ENCODE measurements at regions not wholly inside any gene's neighbourhood (a gene's known extent, or its start where the extent isn't known, plus 50 kb on each side); places are given as distances from the start of the nearest gene placed in this dataset.
"Not testable (repeated sequence)": the region's sequence is repeated elsewhere in the genome, so short reads cannot be mapped to it uniquely, and the experiment has no call there.

DNA sequence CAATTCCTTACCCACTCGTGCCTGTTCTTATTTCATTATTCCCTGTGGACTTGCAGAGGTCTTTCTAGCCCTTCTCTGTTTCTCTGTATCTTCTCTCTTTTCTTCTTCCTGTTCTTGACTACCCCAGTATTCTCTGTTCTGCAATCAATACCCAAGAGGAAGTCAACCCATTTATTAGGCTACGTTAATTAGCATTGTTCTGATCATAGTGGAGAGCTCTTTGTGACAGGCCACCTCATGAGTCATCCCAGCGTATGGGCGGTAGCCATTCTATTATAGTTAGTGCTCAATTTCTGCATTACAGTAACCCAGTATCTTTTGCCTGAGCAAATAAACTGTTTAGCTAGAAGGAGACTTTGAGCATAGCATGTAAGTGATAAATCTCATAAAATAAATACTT is 259.5 kb upstream of the GRM7 start:
- DNase-seq (ENCODE audit: extremely low read depth, low read depth) = no peak

DNA sequence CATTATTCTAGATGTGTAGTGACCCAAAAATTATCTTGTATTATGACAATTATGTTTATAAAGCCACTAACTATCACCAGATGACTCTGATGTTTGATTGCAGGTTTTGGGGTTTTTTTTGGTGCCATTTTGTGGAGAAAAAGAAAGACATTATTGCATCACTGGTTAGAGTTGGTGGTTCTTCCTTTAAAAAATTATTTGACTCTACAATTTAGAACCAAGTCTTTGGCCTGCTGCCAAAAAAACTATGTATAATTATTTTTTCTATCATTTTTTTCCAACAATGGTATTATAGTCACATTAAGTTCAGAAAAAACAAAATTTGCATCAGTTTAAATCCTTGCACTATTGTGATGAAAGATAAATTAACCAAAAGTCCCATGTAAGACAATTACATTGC is 258.6 kb upstream of the GRM7 start:
- no peak for DNase-seq (ENCODE audit: extremely low read depth, low read depth)

DNA sequence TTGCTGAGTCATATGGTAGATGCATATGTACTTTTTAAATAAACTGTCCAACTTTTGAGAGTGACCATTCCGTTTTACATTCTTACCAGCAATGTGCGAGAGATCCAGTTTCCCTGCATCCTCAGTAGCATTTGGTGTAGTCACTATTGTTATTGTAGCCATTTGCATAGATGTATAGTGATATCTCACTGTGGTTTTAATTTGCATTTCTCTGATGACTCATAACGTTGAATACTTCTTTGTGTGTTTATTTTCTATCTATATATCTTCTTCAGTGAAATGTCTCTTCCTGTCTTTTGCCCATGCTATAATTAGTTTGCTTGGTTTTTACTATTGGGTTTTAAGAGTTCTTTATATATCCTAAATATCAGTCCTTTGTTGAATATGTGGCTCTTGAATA is 255.7 kb upstream of the GRM7 start:
- no peak for DNase-seq (ENCODE audit: extremely low read depth, low read depth)

DNA sequence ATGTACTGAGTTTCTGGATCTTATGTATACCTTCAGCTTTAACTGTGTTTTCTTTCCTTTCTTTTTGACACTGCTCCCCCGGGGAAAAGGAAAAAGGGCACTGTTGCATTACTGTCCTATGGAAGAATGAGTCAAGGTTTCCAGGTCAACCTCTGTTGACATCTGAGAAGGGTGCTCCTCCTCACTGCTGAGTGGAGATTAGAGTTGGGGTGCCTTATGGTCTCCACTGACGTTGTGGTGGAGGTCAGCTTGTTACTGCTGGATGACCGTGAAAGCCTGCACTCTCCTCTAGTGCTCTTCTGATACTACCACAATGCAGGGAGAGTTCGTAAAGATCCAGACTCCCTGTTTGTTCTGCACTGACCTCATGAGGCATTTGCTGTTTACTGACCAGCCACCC is 252.1 kb upstream of the GRM7 start:
- no peak for DNase-seq (ENCODE audit: extremely low read depth, low read depth)

DNA sequence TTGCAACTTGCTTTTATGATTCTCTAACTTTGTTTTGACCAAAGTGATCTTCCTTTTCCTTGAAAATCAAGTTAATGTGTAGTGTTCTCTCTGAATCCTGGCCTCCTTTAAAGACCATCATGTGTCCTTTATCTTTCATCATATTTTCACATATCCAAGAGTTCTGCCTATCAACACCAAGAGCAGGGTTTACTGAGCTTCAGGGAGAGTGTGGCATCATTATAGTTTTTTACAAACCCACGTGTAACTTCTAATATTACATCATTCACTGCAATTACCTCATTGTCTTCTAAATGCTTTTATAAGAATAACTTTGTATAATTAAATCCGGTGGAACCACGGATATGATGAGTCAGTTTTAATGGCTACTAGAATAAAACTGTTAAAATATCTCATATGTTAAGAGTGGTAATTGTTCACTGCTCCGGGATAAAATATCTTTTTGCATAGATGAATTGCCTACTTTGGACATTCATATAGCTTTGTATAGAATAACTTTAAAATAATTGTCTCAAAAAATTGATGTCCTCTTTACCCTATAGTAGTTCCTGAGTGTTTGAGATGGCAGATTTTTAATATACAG is 248.8 kb upstream of the GRM7 start:
- DNase-seq (ENCODE audit: extremely low read depth, low read depth) = no peak

DNA sequence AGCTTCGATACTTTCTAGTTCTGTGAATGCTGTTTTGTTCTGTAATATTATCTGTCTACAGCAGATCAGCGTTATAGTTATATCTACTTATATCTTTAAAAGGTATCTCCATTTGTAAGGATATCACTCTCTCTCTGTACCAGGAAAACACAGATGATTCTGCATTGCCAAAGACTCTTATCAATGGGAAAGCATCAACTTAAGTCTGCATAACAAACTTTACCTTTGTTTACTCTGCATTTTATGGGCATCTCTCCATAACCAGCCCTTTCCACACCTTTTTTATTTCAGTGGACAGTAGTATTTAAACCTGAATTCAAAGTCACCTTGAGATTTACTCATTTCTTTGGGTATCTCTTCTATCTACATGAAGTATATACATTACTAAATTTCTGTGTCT is 238.7 kb upstream of the GRM7 start:
- no peak for DNase-seq (ENCODE audit: extremely low read depth, low read depth)

DNA sequence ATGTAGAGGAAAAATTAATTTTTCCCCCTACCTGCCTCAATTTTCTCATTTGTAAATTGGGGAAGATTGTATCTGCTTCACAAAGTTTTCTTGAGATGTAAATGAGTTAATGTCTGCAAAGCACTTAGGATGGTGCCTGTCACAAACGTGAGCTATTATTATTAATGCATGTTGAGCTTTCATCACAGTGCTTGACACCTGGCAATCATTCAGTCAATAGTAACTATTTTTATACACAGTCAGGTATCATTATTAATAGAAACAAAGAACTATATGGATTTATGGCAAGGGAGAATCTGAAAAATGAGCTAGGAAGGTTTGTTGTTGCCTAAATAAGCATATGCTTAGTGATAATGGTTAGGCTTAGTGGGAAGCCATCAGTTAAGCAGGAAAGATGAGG is 238.2 kb upstream of the GRM7 start:
- DNase-seq (ENCODE audit: extremely low read depth, low read depth) = no peak

DNA sequence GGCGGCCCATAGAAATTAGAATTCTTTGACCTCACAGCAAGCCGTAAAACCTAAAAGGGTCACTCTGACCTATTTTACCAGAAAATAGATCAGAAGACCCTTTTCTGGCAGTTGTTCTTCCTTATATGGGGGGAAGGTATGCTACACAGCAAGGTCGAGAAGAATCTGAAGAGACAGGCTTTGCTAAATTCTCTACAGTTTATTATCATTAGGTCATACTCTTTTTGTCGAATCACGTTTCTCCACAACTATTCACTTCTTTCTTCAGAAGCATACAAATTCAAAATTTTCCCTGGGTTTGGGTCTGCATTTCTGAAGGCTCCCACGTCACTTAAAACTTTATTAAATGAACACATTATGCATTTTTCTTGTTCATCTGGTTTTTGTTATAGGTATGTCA is 229.5 kb upstream of the GRM7 start:
- no peak for DNase-seq (ENCODE audit: extremely low read depth, low read depth)

DNA sequence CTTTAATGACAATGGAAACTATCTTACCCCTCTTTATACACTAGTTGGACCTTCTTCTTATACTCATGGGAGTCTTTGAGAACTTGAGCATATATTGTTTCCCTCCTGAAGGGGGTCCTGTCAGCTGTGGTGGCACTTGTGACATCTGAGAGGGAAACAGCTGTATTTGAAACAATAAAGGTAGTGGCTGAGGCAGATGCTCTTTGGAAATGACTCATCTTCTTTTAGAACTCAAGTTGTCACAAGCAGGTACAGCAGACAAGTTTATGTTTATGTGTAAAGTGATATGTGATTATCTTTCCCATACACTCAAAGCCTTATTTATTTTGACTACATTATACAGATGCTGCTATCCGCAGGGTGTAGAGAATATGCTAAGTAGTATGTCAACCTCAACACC is 220.0 kb upstream of the GRM7 start:
- DNase-seq (ENCODE audit: extremely low read depth, low read depth) = no peak

DNA sequence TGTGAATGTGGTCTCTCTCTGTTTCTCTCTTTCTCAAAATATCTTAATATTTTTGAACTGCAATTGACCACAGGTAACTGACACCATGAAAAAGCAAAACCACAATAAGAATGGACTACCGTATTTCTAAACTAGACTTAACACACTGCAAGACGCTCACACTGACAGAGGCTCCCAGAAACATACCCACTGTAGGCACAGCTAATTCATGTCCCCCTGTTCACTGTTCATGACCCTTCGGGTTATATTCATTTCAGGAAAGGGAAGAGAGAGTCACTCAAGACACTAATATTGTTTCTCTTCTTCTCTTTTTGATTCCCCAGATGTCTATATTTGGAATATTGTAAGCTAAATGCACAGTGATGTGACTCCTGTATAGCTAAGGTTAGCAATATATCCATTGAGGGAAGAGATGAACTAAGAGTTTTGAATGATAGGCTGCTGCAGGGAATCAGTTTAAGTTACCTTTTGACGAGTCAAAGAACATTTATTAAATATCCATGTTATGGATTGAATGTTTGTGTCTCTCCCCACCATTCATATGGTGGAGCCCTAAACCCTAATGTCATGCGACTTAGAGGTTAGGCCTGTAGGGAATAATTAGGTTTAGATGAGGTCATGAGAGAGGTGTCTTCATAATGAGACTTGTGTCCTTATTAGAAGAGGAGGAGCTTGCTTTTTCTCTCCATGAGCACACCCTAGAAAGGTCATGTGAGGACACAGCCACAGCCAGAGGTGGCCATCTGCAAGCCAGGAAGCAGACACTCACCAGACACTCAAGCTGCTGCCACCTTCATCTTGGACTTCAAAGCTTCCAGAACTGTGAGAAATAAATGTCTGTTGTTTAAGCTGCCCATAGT is 216.6 kb upstream of the GRM7 start:
- DNase-seq (ENCODE audit: extremely low read depth, low read depth) = no peak

DNA sequence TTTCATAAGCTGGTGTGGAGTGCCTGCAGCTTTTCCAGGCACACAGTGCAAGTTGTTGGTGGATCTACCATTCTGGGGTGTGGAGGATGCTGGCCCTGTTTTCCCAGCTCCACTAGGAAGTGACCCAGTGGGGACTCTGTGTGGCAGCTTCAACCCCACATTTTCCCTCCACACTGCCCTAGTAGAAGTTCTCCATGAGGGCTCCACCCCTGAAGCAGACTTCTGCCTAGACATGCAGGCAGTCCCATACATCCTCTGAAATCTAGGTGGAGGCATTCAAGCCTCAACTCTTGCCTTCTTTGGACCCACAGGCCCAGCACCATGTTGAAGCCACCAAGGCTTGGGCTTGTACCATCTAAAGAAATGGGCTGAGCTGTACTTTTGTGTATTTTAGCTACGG is 206.2 kb upstream of the GRM7 start:
- DNase-seq (ENCODE audit: extremely low read depth, low read depth) = no peak

DNA sequence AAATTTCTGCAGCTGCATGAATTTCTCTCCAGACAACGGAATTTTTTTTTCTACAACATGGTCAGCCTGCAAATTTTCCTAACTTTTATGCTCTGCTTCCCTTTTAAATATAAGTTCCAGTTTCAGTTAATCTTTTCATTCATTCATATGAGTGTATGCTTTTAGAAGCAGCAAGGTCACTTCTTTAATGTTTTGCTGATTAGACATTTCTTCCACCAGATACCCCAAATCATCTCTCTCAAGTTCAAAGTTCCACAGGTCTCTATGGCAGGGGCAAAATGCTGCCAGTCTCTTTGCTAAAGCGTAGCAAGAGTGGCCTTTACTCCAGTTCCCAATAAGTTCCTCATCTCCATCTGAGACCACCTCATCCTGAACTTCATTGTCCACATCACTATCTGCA is 205.6 kb upstream of the GRM7 start:
- DNase-seq (ENCODE audit: extremely low read depth, low read depth) = no peak

DNA sequence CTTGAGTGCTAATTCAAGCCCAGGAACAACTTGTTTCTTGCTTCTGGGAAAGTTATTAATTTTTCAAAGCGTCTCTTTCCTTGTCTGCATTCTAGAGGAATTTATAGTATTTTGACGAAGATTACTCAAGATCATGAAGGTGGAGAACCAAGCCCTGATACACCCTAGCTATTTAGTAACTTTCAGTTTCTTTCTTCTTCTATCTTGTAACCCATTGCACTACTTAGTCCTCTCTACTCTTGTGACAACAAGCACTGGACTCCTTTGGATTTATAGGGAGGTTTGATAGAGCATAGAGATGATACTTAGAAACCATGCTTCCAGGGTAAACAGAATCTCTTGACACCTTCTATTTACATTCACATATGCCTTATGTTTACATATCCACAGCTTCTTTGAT is 203.3 kb upstream of the GRM7 start:
- DNase-seq (ENCODE audit: extremely low read depth, low read depth) = no peak

DNA sequence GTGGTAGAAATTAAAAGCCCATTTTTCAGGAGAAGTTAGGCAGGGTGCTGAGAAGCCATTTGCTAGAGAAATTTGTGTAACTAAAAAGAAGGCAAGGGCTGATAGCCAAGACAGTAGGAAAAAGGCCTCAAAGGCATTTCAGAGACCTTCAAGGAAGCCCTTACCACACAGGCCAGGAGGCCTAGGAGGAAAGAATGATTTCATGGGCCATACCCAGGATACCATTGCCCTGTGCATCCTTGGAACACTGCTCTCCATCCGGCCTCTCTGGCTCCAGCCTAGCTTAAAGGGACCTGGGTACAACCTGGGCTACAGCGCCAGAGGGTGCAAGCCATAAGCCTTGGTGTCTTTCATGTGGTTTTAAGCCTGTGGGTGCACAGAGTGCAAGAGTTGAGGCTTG is 193.6 kb upstream of the GRM7 start:
- DNase-seq (ENCODE audit: extremely low read depth, low read depth) = no peak

DNA sequence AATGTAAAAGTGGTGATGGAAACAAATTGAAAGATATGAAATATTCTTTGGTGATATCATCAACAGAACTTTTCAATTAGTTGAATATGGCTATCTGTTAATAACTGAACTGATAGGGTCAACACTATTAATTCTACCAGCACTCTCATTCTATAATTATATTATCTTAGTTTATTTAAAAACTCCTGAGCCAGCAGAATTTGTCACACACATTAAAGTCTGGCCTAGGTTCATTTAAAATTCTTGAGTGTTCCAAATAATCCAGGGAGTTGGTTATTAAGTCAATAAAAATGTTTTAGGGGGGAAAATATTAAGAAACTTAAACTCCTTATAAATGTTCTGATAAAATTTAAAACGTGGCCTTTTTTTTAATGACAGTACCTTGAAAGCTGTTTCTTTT is 189.6 kb upstream of the GRM7 start:
- DNase-seq (ENCODE audit: extremely low read depth, low read depth) = no peak

DNA sequence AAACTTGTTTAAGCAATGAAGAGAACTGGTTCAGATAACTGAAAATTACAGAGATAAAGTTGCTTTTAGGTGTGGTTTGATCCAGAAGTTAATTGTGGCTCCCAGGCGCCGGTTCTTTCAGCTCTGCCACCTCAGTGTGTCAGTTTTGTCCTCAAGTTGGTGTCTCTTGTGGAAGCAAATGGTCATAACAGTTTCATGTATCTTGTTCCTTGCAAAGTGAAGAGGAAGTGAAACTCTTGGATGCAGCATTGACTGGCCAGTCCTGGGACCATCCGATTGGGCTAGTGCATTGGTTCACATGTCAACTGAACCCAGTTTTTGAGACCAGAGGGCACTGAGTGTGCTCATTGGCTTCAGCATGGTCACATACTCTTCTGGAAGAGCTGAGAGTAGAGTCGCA is 181.4 kb upstream of the GRM7 start:
- no peak for DNase-seq (ENCODE audit: extremely low read depth, low read depth)

DNA sequence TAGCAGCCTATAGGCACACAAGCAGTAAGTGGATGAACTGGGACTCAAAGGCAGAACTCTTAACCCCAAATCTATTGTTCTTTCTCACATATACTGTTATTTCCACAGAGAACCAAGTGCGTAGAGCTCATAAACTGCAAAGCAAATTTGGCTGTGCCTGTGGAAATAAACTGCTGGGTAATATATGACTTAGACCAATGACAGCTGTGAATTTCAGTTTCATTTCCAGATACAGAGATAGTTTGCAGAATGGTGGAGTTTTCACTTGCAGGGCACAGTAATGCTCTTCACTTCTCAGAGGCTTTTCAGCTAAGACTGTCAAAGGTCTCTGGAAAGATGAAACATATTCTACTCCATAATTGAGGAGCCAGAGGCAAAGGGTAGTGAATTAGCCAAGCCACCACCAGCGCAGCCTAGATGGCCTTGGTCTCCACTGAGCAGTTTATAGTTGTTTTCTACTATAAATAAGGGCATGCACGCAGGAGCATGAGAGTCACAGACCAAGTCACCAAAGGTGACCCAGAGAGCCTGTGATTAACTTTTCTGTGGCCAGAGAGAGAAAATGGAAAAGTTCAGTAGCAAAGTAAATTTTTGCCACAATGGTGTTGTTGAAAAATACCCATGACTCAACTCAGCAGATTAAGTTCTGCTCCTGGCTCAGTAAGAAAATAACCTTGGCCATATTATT is 180.7 kb upstream of the GRM7 start:
- DNase-seq (ENCODE audit: extremely low read depth, low read depth) = no peak

DNA sequence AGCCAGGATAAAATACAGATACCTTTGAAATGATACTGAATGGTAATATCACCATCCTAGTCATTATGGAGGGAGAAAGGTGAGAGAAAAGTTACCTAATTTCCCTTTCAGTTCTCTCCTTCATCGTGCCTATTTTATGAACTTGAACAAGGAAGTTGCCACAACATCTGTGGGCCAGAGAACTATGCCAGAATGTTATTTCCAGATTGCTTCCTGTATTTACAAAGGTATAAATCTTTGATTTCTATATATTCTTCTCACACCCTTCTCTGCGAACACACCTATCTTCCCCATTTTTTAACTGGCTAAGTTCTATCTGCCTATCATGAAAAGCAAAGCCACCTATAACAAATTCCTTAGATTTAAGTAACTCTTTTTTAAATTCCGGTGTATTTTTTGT is 163.6 kb upstream of the GRM7 start:
- no peak for DNase-seq (ENCODE audit: extremely low read depth, low read depth)

DNA sequence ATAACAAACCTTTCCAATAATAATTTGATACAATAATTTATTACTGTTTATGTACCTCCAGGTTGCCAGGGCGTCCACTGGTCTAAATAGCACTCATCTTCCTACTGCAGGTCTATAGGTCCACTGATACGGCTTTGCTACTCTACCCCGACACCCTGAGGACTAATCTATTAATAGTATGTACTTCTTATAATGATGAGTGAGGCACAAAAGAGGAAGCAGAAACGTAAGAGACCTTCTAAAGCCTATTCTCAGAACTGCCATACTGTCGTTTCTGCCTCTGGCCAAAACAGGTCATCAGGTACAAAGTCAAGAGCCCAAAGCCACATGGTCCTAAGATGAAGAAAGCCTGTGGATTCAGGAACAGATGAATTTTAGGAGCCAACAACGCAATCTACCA is 163.2 kb upstream of the GRM7 start:
- no peak for DNase-seq (ENCODE audit: extremely low read depth, low read depth)

DNA sequence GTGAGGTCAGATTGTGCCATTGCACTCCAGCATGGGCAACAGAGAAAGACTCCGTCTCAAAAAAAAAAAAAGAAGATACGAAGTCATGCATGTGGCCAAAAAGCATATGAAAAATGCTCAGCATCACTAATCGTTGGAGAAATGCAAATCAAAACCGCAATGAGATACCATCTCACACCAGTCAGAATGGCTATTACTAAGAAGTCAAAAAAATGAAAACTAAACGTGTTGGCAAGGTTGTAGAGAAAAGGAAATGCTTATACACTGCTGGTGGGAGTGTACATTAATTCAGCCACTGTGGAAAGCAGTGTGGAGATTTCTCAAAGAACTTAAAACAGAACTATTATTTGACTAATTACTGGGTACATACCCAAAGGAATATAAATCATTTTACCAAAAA is 156.1 kb upstream of the GRM7 start:
- DNase-seq (ENCODE audit: extremely low read depth, low read depth) = not testable (repeated sequence)

DNA sequence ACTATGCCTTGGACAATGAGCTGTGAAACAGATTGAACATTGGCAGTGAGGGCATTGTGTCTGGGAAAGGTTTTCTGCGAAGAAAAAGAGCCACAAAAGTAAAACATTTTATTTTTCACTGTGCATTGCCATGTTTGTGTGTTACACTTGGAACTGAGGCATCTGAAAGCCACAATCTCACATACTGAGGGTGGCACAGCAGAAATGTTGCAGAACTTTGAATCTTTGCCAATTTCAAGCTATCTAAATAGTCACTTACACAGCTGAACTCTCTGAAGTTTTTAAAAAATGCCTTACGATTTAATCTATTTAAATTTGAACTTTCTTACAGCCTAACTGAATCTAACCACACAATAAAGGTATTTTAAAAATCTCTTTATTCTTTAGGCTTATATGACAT is 154.1 kb upstream of the GRM7 start:
- DNase-seq (ENCODE audit: extremely low read depth, low read depth) = no peak

DNA sequence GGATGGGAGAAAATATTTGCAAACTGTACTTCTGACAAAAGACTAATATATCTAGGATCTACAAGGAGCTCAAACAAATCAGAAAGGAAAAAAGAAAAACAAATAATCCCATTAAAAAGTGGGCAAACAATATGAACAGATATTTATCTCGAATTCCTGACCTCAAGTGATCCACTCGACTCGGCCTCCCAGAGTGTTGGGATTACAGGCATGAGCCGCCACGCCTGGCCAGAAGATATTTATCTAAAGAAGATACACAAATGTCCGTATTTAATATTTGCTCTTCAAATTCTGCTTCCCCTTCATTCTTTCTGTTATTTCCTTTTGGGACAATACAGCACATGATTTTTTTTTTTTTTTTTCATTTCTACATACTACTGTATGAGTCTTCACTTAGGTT is 151.7 kb upstream of the GRM7 start:
- no peak for DNase-seq (ENCODE audit: extremely low read depth, low read depth)

All from NCI-H460 (cell line).